HepG2 (cell line): ENCODE measurements at regions not wholly inside any gene's neighbourhood (a gene's known extent, or its start where the extent isn't known, plus 50 kb on each side); places are given as distances from the start of the nearest gene placed in this dataset.
A peak's percentile ranks its signal among the peaks of the same experiment; 100 is the strongest.

Experiments used
- CHD2 ChIP-seq: IDR thresholded peaks from 2 replicates; pipeline ENCODE4 v1.6.1; 2011; ENCODE audit warnings: low read depth, low read length, improper control_type of control experiment
- CHD4 ChIP-seq: fragments of 200-600 bp; sonication (generic); IDR thresholded peaks from 2 replicates; pipeline ENCODE4 v1.7.0; 2017; ENCODE audit warnings: mild to moderate bottlenecking, low read length, borderline replicate concordance
- GABPA ChIP-seq, 2 experiments: IDR thresholded peaks; 2 replicates each; pipeline ENCODE4 v1.6.1; 2011 to 2016; ENCODE audit warnings: low read depth in 2 of 2, low read length in 1 of 2, missing biosample characterization in 1 of 2, missing genetic modification characterization in 1 of 2
- HMG20A ChIP-seq: IDR thresholded peaks from 2 replicates; pipeline ENCODE4 v1.6.1; 2016; ENCODE audit warnings: borderline replicate concordance
- NCOA1 ChIP-seq: sonication (generic); formaldehyde crosslinking; IDR thresholded peaks from 2 replicates; pipeline ENCODE4 v1.9.0; 2021; ENCODE audit warnings: missing genetic modification reagents
- NFE2L1 ChIP-seq: sonication (generic); formaldehyde crosslinking; IDR thresholded peaks from 2 replicates; pipeline ENCODE4 v1.4.0; 2020; ENCODE audit warnings: missing genetic modification reagents, mild to moderate bottlenecking, borderline replicate concordance
- NFYC ChIP-seq: IDR thresholded peaks from 2 replicates; pipeline ENCODE4 v1.6.1; 2016; ENCODE audit warnings: missing genetic modification reagents, missing compliant biosample characterization
- REPIN1 ChIP-seq: sonication (generic); formaldehyde crosslinking; IDR thresholded peaks from 2 replicates; pipeline ENCODE4 v1.8.0; 2022; ENCODE audit warnings: missing genetic modification reagents, low read depth, mild to moderate bottlenecking, borderline replicate concordance
- RFX5 ChIP-seq: IDR thresholded peaks from 2 replicates; pipeline ENCODE4 v1.6.1; 2011; ENCODE audit warnings: low read depth, low read length, improper control_type of control experiment
- SIX1 ChIP-seq: sonication (generic); formaldehyde crosslinking; IDR thresholded peaks from 2 replicates; pipeline ENCODE4 v1.4.0; 2020; ENCODE audit warnings: missing genetic modification reagents, borderline replicate concordance
- XBP1 ChIP-seq: sonication (generic); formaldehyde crosslinking; IDR thresholded peaks from 2 replicates; pipeline ENCODE4 v1.5.0; 2020; ENCODE audit warnings: missing genetic modification reagents
- ZFP90 ChIP-seq: sonication (generic); formaldehyde crosslinking; IDR thresholded peaks from 2 replicates; pipeline ENCODE4 v1.8.0; 2022; ENCODE audit warnings: missing genetic modification reagents, mild to moderate bottlenecking, inconsistent platforms, borderline replicate concordance
- ZFY ChIP-seq: sonication (generic); formaldehyde crosslinking; IDR thresholded peaks from 2 replicates; pipeline ENCODE4 v1.4.0; 2020; ENCODE audit warnings: missing genetic modification reagents
- ZMYM4 ChIP-seq: sonication (generic); formaldehyde crosslinking; IDR thresholded peaks from 2 replicates; pipeline ENCODE4 v1.8.1; 2023; ENCODE audit warnings: mild to moderate bottlenecking, missing genetic modification reagents
- ZNF101 ChIP-seq: sonication (generic); formaldehyde crosslinking; IDR thresholded peaks from 2 replicates; pipeline ENCODE4 v1.4.0; 2020; ENCODE audit warnings: mild to moderate bottlenecking, low read depth, missing genetic modification reagents, borderline replicate concordance
- ZNF30 ChIP-seq: sonication (generic); formaldehyde crosslinking; IDR thresholded peaks from 2 replicates; pipeline ENCODE4 v1.5.0; 2020; ENCODE audit warnings: mild to moderate bottlenecking, missing genetic modification reagents
- ZNF317 ChIP-seq: sonication (generic); formaldehyde crosslinking; IDR thresholded peaks from 2 replicates; pipeline ENCODE4 v1.5.0; 2020; ENCODE audit warnings: mild to moderate bottlenecking, missing genetic modification reagents
- ZNF337 ChIP-seq: sonication (generic); formaldehyde crosslinking; IDR thresholded peaks from 2 replicates; pipeline ENCODE4 v1.5.1; 2020; ENCODE audit warnings: missing genetic modification reagents, low read depth, mild to moderate bottlenecking, borderline replicate concordance
- ZNF468 ChIP-seq: sonication (generic); formaldehyde crosslinking; IDR thresholded peaks from 2 replicates; pipeline ENCODE4 v1.8.0; 2022; ENCODE audit warnings: mild to moderate bottlenecking, moderate library complexity, missing genetic modification reagents
- ZNF484 ChIP-seq: sonication (generic); formaldehyde crosslinking; IDR thresholded peaks from 2 replicates; pipeline ENCODE4 v1.5.1; 2020; ENCODE audit warnings: mild to moderate bottlenecking, low read depth, missing genetic modification reagents, borderline replicate concordance
- ZNF567 ChIP-seq: sonication (generic); formaldehyde crosslinking; IDR thresholded peaks from 2 replicates; pipeline ENCODE4 v1.8.1; 2023; ENCODE audit warnings: mild to moderate bottlenecking, missing genetic modification reagents, borderline replicate concordance
- ZNF607 ChIP-seq: sonication (generic); formaldehyde crosslinking; IDR thresholded peaks from 2 replicates; pipeline ENCODE4 v1.5.1; 2020; ENCODE audit warnings: missing genetic modification reagents, mild to moderate bottlenecking, borderline replicate concordance
- ZNF672 ChIP-seq: sonication (generic); formaldehyde crosslinking; IDR thresholded peaks from 2 replicates; pipeline ENCODE4 v1.8.1; 2022; ENCODE audit warnings: missing genetic modification reagents
- ZZZ3 ChIP-seq: sonication (generic); formaldehyde crosslinking; IDR thresholded peaks from 2 replicates; pipeline ENCODE4 v1.4.0; 2020; ENCODE audit warnings: missing genetic modification reagents, mild to moderate bottlenecking, borderline replicate concordance
- TF ChIP-seq, protein P1 (sequence below): sonication (generic); formaldehyde crosslinking; IDR thresholded peaks from 2 replicates; pipeline ENCODE4 v1.5.1; 2020; ENCODE audit warnings: missing genetic modification reagents, mild to moderate bottlenecking, borderline replicate concordance
- TF ChIP-seq, protein P2 (sequence below): sonication (generic); formaldehyde crosslinking; IDR thresholded peaks from 2 replicates; pipeline ENCODE4 v1.5.0; 2020; ENCODE audit warnings: missing genetic modification reagents, mild to moderate bottlenecking, borderline replicate concordance
- TF ChIP-seq, protein P3 (sequence below): sonication (generic); formaldehyde crosslinking; IDR thresholded peaks from 2 replicates; pipeline ENCODE4 v1.4.0; 2020; ENCODE audit warnings: missing genetic modification reagents, mild to moderate bottlenecking, borderline replicate concordance

- TF ChIP-seq, protein P1, sequence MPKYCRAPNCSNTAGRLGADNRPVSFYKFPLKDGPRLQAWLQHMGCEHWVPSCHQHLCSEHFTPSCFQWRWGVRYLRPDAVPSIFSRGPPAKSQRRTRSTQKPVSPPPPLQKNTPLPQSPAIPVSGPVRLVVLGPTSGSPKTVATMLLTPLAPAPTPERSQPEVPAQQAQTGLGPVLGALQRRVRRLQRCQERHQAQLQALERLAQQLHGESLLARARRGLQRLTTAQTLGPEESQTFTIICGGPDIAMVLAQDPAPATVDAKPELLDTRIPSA (CRISPR knock-in tag): no peak; the same call in 1 of the 2 replicates
- TF ChIP-seq RFX5 (0 out of 2 replicates have a peak, but pooled peaks have one; percentile 47), ZNF672 (no peak), ZMYM4 (CRISPR knock-in tag) (peak; percentile 97), ZNF468 (CRISPR knock-in tag) (no peak), ZNF317 (CRISPR knock-in tag) (no peak), GABPA (IDR thresholded peaks at IDR 0.05; ENCODE audit: low read depth, low read length) (peak; percentile 63), GABPA (CRISPR knock-in tag; IDR thresholded peaks at IDR 0.05; ENCODE audit: low read depth) (peak; percentile 89), ZNF337 (CRISPR knock-in tag) (no peak), CHD2 (no peak), HMG20A (no peak), REPIN1 (CRISPR knock-in tag) (no peak), ZNF607 (CRISPR knock-in tag) (no peak; the same call in 1 of the 2 replicates), ZNF484 (CRISPR knock-in tag) (no peak), ZNF101 (CRISPR knock-in tag) (no peak), ZNF30 (CRISPR knock-in tag) (no peak), XBP1 (CRISPR knock-in tag) (no peak), ZFP90 (no peak), NFYC (CRISPR knock-in tag) (peak; percentile 94), CHD4 (no peak), NFE2L1 (CRISPR knock-in tag) (no peak), ZZZ3 (CRISPR knock-in tag) (no peak), SIX1 (no peak), ZFY (CRISPR knock-in tag) (peak; percentile 66), NCOA1 (CRISPR knock-in tag) (no peak), ZNF567 (CRISPR knock-in tag) (no peak)
- TF ChIP-seq, protein P2, sequence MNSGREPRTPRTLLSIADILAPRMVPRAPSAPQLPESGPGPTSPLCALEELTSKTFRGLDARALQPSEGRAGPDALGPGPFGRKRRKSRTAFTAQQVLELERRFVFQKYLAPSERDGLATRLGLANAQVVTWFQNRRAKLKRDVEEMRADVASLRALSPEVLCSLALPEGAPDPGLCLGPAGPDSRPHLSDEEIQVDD (CRISPR knock-in tag): no peak
- TF ChIP-seq, protein P3, sequence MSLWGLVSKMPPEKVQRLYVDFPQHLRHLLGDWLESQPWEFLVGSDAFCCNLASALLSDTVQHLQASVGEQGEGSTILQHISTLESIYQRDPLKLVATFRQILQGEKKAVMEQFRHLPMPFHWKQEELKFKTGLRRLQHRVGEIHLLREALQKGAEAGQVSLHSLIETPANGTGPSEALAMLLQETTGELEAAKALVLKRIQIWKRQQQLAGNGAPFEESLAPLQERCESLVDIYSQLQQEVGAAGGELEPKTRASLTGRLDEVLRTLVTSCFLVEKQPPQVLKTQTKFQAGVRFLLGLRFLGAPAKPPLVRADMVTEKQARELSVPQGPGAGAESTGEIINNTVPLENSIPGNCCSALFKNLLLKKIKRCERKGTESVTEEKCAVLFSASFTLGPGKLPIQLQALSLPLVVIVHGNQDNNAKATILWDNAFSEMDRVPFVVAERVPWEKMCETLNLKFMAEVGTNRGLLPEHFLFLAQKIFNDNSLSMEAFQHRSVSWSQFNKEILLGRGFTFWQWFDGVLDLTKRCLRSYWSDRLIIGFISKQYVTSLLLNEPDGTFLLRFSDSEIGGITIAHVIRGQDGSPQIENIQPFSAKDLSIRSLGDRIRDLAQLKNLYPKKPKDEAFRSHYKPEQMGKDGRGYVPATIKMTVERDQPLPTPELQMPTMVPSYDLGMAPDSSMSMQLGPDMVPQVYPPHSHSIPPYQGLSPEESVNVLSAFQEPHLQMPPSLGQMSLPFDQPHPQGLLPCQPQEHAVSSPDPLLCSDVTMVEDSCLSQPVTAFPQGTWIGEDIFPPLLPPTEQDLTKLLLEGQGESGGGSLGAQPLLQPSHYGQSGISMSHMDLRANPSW (CRISPR knock-in tag): no peak
These were observed 146.9 kb downstream of the GPR85 start (continued) for GRCh38 chr7:112939574-112940313.
